ENCODE measurements at regions not wholly inside any gene's neighbourhood (a gene's known extent, or its start where the extent isn't known, plus 50 kb on each side); places are given as distances from the start of the nearest gene placed in this dataset.

GRCh38 chr18:34606851-34607250 lies 103.2 kb upstream of the DTNA start:
- Histone ChIP-seq H3K4me1 (peaks cover 23 to 59% (median 42%) of the 10 kb centered on the region in 4 donors), H3K27ac (replicated peaks in 1 of 4) (no peak overlapping the region), H3K36me3 (no peaks in the 10 kb centered on the region), H3K9me3 (no peaks in the 10 kb centered on the region), H3K4me3 (no peak overlapping the region), H3K27me3 (no peaks in the 10 kb centered on the region)
- 81% methylated on average over 3 of the region's 3 CpGs for WGBS
- no peak for DNase-seq (ENCODE audit: extremely low spot score)
- TF ChIP-seq POLR2AphosphoS5 (IDR thresholded peaks at IDR 0.05): no peak
- no peak for TF ChIP-seq EP300 (IDR thresholded peaks at IDR 0.05)
- no peak for TF ChIP-seq CTCF (IDR thresholded peaks at IDR 0.05)
- intact Hi-C loops (cut with DNase I): no loop called here

- TF ChIP-seq EP300 (IDR thresholded peaks at IDR 0.05): no peak
- no peak for TF ChIP-seq POLR2AphosphoS5 (IDR thresholded peaks at IDR 0.05)
- TF ChIP-seq CTCF (IDR thresholded peaks at IDR 0.05): no peak
- TF ChIP-seq POLR2A (IDR thresholded peaks at IDR 0.05; ENCODE audit: low read depth): no peak
- WGBS: 67% methylated on average over 2 of the region's 2 CpGs
- intact Hi-C loops (cut with DNase I): no loop called here
- Histone ChIP-seq H3K9me3 (no peaks in the 10 kb centered on the region), H3K4me1 (peaks cover 23 to 58% (median 45%) of the 10 kb centered on the region in 4 donors), H3K36me3 (no peaks in the 10 kb centered on the region), H3K27me3 (no peaks in the 10 kb centered on the region), H3K27ac (replicated peaks in 1 of 4) (no peak overlapping the region), H3K4me3 (no peak overlapping the region)
- no peak for DNase-seq (ENCODE audit: extremely low spot score)
Measured at GRCh38 chr18:34608064-34608463, 102.0 kb upstream of the DTNA start.

- Histone ChIP-seq H3K4me1 (peaks cover 19 to 46% (median 36%) of the 10 kb centered on the region in 4 donors), H3K36me3 (no peaks in the 10 kb centered on the region), H3K27me3 (no peaks in the 10 kb centered on the region), H3K27ac (replicated peaks in 1 of 4) (no peak overlapping the region), H3K4me3 (no peak overlapping the region), H3K9me3 (no peaks in the 10 kb centered on the region)
- intact Hi-C loops (cut with DNase I): no loop called here
- 80% methylated on average over 4 of the region's 4 CpGs for WGBS
- no peak for DNase-seq (ENCODE audit: extremely low spot score)
- TF ChIP-seq POLR2A (IDR thresholded peaks at IDR 0.05; ENCODE audit: low read depth) (no peak), POLR2AphosphoS5 (IDR thresholded peaks at IDR 0.05) (no peak), CTCF (IDR thresholded peaks at IDR 0.05) (no peak), EP300 (IDR thresholded peaks at IDR 0.05) (no peak)
Measured at GRCh38 chr18:34609986-34610648, 100.0 kb upstream of the DTNA start.

GRCh38 chr18:34611904-34612303 lies 98.2 kb upstream of the DTNA start:
- Histone ChIP-seq H3K27ac (replicated peaks in 1 of 4) (no peak overlapping the region), H3K36me3 (no peaks in the 10 kb centered on the region)
- WGBS: no CpG with 5 or more reads among the region's 10 CpGs

More at GRCh38 chr18:34611904-34612303, 98.2 kb upstream of the DTNA start:
- intact Hi-C loops (cut with DNase I): no loop called here
- H3K9me3 ChIP-seq: no peaks in the 10 kb centered on the region
- no peak for DNase-seq (ENCODE audit: extremely low spot score)
- H3K4me1 ChIP-seq: peaks cover 19 to 34% (median 25%) of the 10 kb centered on the region in 4 donors
- TF ChIP-seq POLR2A (IDR thresholded peaks at IDR 0.05; ENCODE audit: low read depth) (no peak), CTCF (IDR thresholded peaks at IDR 0.05) (no peak)
- no peaks in the 10 kb centered on the region for H3K27me3 ChIP-seq
- no peak overlapping the region for H3K4me3 ChIP-seq

Measured in esophagus muscularis mucosa (tissue), 4 donors.